GM23338 (cell line): ENCODE measurements at regions not wholly inside any gene's neighbourhood (a gene's known extent, or its start where the extent isn't known, plus 50 kb on each side); places are given as distances from the start of the nearest gene placed in this dataset.

Source experiments
- ATAC-seq: fragments of 200-7000 bp; cut with Tn5 transposase; 3 replicates; pipeline ENCODE4 v1.9.1; 2020
- DNase-seq: peaks from one replicate; pipeline ENCODE4 v3.0.0-alpha.2; 2015; ENCODE audit warnings: low spot score
- H2AFZ ChIP-seq: fragments of 200-600 bp; sonication (generic); 2 replicates; pipeline ENCODE4 v1.8.0; 2016; ENCODE audit warnings: antibody characterized with exemption, mild to moderate bottlenecking, moderate library complexity
- H3F3A ChIP-seq: fragments of 200-600 bp; sonication (generic); replicated peaks from 2 replicates; pipeline ENCODE4 v1.8.0; 2017; ENCODE audit warnings: antibody characterized with exemption, mixed run types, low read depth
- H3K27ac ChIP-seq: fragments of 200-600 bp; sonication (generic); 2 replicates; pipeline ENCODE4 v1.6.1; 2016; ENCODE audit warnings: low read depth
- H3K27me3 ChIP-seq: fragments of 200-600 bp; sonication (generic); 2 replicates; pipeline ENCODE4 v1.8.0; 2016; ENCODE audit warnings: mild to moderate bottlenecking, mixed run types, moderate library complexity; ENCODE audit not compliant: insufficient read depth
- H3K36me3 ChIP-seq: fragments of 200-600 bp; sonication (generic); 2 replicates; pipeline ENCODE4 v1.8.0; 2016; ENCODE audit warnings: mild to moderate bottlenecking; ENCODE audit not compliant: insufficient read depth
- H3K4me1 ChIP-seq: fragments of 200-600 bp; sonication (generic); 2 replicates; pipeline ENCODE4 v1.8.0; 2016; ENCODE audit warnings: mild to moderate bottlenecking, moderate library complexity; ENCODE audit not compliant: insufficient read depth
- H3K4me2 ChIP-seq: fragments of 200-600 bp; sonication (generic); 2 replicates; pipeline ENCODE4 v1.7.1; 2017; ENCODE audit warnings: mixed run types
- H3K4me3 ChIP-seq: fragments of 200-600 bp; sonication (generic); 2 replicates; pipeline ENCODE4 v1.6.1; 2016; ENCODE audit warnings: mixed run types
- H3K79me2 ChIP-seq: fragments of 200-600 bp; sonication (generic); replicated peaks from 2 replicates; pipeline ENCODE4 v1.8.0; 2017; ENCODE audit warnings: mild to moderate bottlenecking; ENCODE audit not compliant: insufficient read depth
- H3K9me2 ChIP-seq: fragments of 200-600 bp; sonication (generic); 2 replicates; pipeline ENCODE4 v1.8.0; 2017; ENCODE audit not compliant: insufficient read depth
- H4K20me1 ChIP-seq: fragments of 200-600 bp; sonication (generic); replicated peaks from 2 replicates; pipeline ENCODE4 v1.8.0; 2017; ENCODE audit warnings: mild to moderate bottlenecking; ENCODE audit not compliant: insufficient read depth
- H3K27ac Mint-ChIP-seq: 2 replicates; pipeline ENCODE4 v1.8.0; 2020; ENCODE audit warnings: inconsistent platforms, mild to moderate bottlenecking, moderate library complexity, mixed read lengths
- H3K27me3 Mint-ChIP-seq: 3 replicates; pipeline ENCODE4 v1.8.0; 2022; ENCODE audit warnings: low read depth, mild to moderate bottlenecking, moderate library complexity, mixed read lengths, inconsistent platforms; ENCODE audit not compliant: insufficient read depth, poor library complexity
- H3K36me3 Mint-ChIP-seq: 3 replicates; pipeline ENCODE4 v1.8.0; 2021; ENCODE audit warnings: low read depth, mild to moderate bottlenecking, inconsistent platforms, moderate library complexity, mixed read lengths
- H3K4me1 Mint-ChIP-seq: 3 replicates; pipeline ENCODE4 v1.8.0; 2020; ENCODE audit warnings: mild to moderate bottlenecking, inconsistent platforms, mixed read lengths
- H3K4me3 Mint-ChIP-seq: 3 replicates; pipeline ENCODE4 v1.8.0; 2021; ENCODE audit warnings: moderate library complexity, mild to moderate bottlenecking, inconsistent platforms, mixed read lengths
- H3K9me3 Mint-ChIP-seq: 3 replicates; pipeline ENCODE4 v1.8.0; 2020; ENCODE audit warnings: moderate library complexity, mild to moderate bottlenecking, inconsistent platforms, mixed read lengths
- CREB1 ChIP-seq: fragments of 250-450 bp; sonication (Bioruptor Pico); IDR thresholded peaks from 2 replicates; pipeline ENCODE4 v1.5.0; 2020; ENCODE audit warnings: low read depth, mild to moderate bottlenecking, moderate library complexity
- CTCF ChIP-seq, 2 experiments: fragments of 200-600 bp in 1 of 2; sonication (generic) in 1 of 2; conservative IDR thresholded peaks; 2 replicates each; pipeline versions ENCODE4 v1.5.1 to v1.6.1; 2016 to 2017; ENCODE audit warnings: antibody characterized with exemption in 2 of 2, low read depth in 2 of 2, mild to moderate bottlenecking in 2 of 2, moderate library complexity in 1 of 2
- EZH2 ChIP-seq: fragments of 200-600 bp; sonication (generic); IDR thresholded peaks from one replicate; pipeline ENCODE4 v1.8.0; 2017; ENCODE audit warnings: antibody characterized with exemption, mild to moderate bottlenecking, low read depth; ENCODE audit not compliant: unreplicated experiment
- JUNB ChIP-seq: IDR thresholded peaks from one replicate; pipeline ENCODE4 v1.6.1; 2016; ENCODE audit warnings: antibody characterized with exemption; ENCODE audit not compliant: unreplicated experiment
- POLR2AphosphoS5 ChIP-seq: IDR thresholded peaks from 2 replicates; pipeline ENCODE4 v1.6.1; 2016; ENCODE audit warnings: antibody characterized with exemption, low read depth
- REST ChIP-seq: IDR thresholded peaks from one replicate; pipeline ENCODE4 v1.6.1; 2018; ENCODE audit warnings: antibody characterized with exemption; ENCODE audit not compliant: unreplicated experiment
- STAT1 ChIP-seq: IDR thresholded peaks from one replicate; pipeline ENCODE4 v1.6.1; 2016; ENCODE audit warnings: antibody characterized with exemption; ENCODE audit not compliant: unreplicated experiment
- ZNF114 ChIP-seq: fragments of 250-450 bp; sonication (Bioruptor Pico); IDR thresholded peaks from 2 replicates; pipeline ENCODE4 v1.5.0; 2020; ENCODE audit warnings: mild to moderate bottlenecking, moderate library complexity
- ZNF462 ChIP-seq: fragments of 250-450 bp; sonication (Bioruptor Pico); IDR thresholded peaks from 2 replicates; pipeline ENCODE4 v1.5.0; 2020; ENCODE audit warnings: mild to moderate bottlenecking, moderate library complexity

GRCh38 chr10:128916383-128916782 lies 550.7 kb upstream of the MGMT start:
- H3K79me2 ChIP-seq, result no peaks in the 10 kb centered on the region
- H3K9me2 ChIP-seq, result no peaks in the 10 kb centered on the region
- no peaks in the 10 kb centered on the region for H3K36me3 ChIP-seq
- H3K4me3 ChIP-seq, result no peak overlapping the region
- Mint-ChIP-seq H3K27me3 (peaks cover 4% of the 10 kb centered on the region), H3K4me3 (no peak overlapping the region), H3K9me3 (no peaks in the 10 kb centered on the region), H3K4me1 (no peaks in the 10 kb centered on the region), H3K36me3 (no peaks in the 10 kb centered on the region), H3K27ac (no peak overlapping the region)
- H4K20me1 ChIP-seq, result no peaks in the 10 kb centered on the region
- H3K27ac ChIP-seq, result no peak overlapping the region
- no peak for DNase-seq
- ATAC-seq, result no peak
- no peaks in the 10 kb centered on the region for H3F3A ChIP-seq
- no peak overlapping the region for H3K4me2 ChIP-seq
- no peak overlapping the region for H2AFZ ChIP-seq
- no peaks in the 10 kb centered on the region for H3K4me1 ChIP-seq
- no peaks in the 10 kb centered on the region for H3K27me3 ChIP-seq
- TF ChIP-seq STAT1 (no peak), ZNF114 (CRISPR knock-in tag) (no peak), CREB1 (CRISPR knock-in tag) (no peak), JUNB (no peak), REST (no peak), ZNF462 (CRISPR knock-in tag) (no peak), EZH2 (no peak), CTCF (conservative IDR thresholded peaks at IDR 0.05; ENCODE audit: low read depth in 2 of 2) (no peak), POLR2AphosphoS5 (no peak)
